ENCODE measurements at regions not wholly inside any gene's neighbourhood (a gene's known extent, or its start where the extent isn't known, plus 50 kb on each side); places are given as distances from the start of the nearest gene placed in this dataset.

DNA sequence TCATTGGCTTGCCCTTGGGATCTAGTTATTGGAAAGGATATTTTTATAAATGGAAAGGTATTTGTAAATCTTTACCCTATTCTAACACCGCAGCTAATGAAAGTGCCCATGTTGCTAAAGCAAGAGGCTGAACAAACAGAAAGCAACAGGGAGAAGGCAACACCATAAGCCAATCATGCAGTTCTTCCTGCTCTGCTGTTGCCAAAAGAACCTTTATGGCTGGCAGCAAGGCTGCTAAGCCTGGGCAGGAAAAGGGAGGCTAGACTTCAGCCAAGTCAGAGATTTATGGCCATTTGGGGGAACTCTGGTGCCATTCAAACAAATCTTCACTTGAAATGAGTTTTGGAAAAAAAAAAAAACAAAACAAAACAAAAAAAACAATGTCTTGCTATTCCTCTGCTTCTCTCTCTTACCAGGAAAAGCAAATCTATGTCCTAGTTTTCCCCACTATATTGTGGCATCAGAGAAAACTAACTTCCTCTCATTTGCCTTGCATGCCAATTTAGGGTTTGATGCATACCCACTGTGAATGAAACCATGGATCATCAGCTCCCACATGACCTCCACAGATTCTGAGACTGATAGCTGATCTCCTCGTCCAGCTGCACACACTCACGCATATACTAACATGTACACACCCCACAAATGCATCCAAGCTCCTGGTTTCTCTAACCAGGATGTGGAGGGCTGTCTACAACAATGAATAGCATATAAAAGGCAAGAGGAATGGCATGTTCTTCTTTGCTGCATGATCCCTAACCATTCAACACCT, 179.3 kb downstream of the C1D start (continued):
- TF ChIP-seq, protein P1, sequence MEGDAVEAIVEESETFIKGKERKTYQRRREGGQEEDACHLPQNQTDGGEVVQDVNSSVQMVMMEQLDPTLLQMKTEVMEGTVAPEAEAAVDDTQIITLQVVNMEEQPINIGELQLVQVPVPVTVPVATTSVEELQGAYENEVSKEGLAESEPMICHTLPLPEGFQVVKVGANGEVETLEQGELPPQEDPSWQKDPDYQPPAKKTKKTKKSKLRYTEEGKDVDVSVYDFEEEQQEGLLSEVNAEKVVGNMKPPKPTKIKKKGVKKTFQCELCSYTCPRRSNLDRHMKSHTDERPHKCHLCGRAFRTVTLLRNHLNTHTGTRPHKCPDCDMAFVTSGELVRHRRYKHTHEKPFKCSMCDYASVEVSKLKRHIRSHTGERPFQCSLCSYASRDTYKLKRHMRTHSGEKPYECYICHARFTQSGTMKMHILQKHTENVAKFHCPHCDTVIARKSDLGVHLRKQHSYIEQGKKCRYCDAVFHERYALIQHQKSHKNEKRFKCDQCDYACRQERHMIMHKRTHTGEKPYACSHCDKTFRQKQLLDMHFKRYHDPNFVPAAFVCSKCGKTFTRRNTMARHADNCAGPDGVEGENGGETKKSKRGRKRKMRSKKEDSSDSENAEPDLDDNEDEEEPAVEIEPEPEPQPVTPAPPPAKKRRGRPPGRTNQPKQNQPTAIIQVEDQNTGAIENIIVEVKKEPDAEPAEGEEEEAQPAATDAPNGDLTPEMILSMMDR (conservative IDR thresholded peaks at IDR 0.05; ENCODE audit: low read depth in 2 of 2), result no peak
- TF ChIP-seq EZH2phosphoT487 (IDR thresholded peaks at IDR 0.05; ENCODE audit: unreplicated experiment) (no peak), STAT1 (IDR thresholded peaks at IDR 0.05; ENCODE audit: unreplicated experiment) (no peak), ZNF331 (CRISPR knock-in tag; IDR thresholded peaks at IDR 0.05; ENCODE audit: low read depth) (no peak), NANOG (IDR thresholded peaks at IDR 0.05; ENCODE audit: borderline replicate concordance) (no peak), ZNF114 (CRISPR knock-in tag; IDR thresholded peaks at IDR 0.05) (no peak), JUNB (IDR thresholded peaks at IDR 0.05; ENCODE audit: unreplicated experiment) (no peak)
- TF ChIP-seq, protein P2, sequence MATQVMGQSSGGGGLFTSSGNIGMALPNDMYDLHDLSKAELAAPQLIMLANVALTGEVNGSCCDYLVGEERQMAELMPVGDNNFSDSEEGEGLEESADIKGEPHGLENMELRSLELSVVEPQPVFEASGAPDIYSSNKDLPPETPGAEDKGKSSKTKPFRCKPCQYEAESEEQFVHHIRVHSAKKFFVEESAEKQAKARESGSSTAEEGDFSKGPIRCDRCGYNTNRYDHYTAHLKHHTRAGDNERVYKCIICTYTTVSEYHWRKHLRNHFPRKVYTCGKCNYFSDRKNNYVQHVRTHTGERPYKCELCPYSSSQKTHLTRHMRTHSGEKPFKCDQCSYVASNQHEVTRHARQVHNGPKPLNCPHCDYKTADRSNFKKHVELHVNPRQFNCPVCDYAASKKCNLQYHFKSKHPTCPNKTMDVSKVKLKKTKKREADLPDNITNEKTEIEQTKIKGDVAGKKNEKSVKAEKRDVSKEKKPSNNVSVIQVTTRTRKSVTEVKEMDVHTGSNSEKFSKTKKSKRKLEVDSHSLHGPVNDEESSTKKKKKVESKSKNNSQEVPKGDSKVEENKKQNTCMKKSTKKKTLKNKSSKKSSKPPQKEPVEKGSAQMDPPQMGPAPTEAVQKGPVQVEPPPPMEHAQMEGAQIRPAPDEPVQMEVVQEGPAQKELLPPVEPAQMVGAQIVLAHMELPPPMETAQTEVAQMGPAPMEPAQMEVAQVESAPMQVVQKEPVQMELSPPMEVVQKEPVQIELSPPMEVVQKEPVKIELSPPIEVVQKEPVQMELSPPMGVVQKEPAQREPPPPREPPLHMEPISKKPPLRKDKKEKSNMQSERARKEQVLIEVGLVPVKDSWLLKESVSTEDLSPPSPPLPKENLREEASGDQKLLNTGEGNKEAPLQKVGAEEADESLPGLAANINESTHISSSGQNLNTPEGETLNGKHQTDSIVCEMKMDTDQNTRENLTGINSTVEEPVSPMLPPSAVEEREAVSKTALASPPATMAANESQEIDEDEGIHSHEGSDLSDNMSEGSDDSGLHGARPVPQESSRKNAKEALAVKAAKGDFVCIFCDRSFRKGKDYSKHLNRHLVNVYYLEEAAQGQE (IDR thresholded peaks at IDR 0.05; ENCODE audit: unreplicated experiment), result no peak

DNA sequence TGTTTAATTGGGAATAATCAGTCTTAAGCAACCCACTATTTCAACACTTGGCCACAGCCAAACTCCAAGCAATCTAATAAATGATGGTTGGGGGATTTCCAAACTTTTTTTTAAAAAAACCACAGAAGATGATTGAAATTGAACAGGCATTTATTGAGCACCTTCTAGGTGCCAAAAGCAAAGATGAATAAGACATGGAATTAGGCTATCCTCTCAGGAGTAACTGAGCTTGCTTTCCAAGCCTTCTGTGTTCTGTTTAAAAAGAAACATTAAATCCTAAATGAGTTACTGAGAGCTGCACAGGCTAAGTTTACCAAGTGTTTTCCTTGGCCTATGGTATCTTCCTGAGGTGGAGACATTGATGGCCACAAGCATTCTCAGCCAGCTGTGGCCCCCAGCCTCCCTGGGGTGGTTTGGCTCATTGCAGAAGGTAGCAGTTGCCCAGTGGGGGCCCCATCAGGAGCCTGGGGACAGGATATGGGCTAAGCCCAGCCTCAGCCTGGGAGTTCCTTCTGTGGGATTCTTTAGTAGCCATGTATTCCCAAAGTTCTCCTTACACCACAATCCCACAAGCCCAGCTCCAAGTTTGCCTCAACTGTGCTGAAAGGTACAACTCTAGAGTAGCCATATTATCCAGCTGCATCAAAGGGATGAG, 174.3 kb downstream of the C1D start:
- Histone ChIP-seq H4K20me1 (replicated peaks; ENCODE audit: insufficient read depth) (no peaks in the 10 kb centered on the region), H2AFZ (no peak overlapping the region), H3K4me1 (ENCODE audit: insufficient read depth) (no peaks in the 10 kb centered on the region; the same call in 1 of the 2 replicates), H3K36me3 (ENCODE audit: insufficient read depth) (no peaks in the 10 kb centered on the region), H3K9me2 (ENCODE audit: insufficient read depth) (0 out of 2 replicates have a peak, but pooled peaks cover 2% of the 10 kb centered on the region), H3K27ac (ENCODE audit: low read depth) (no peak overlapping the region), H3F3A (replicated peaks; ENCODE audit: low read depth) (no peaks in the 10 kb centered on the region), H3K4me2 (no peak overlapping the region), H3K79me2 (replicated peaks; ENCODE audit: insufficient read depth) (no peaks in the 10 kb centered on the region), H3K4me3 (no peak overlapping the region), H3K27me3 (ENCODE audit: insufficient read depth) (no peaks in the 10 kb centered on the region)
- H3K4me3 Mint-ChIP-seq, result no peak overlapping the region
- peaks cover 5% of the 10 kb centered on the region for H3K27me3 Mint-ChIP-seq (ENCODE audit: insufficient read depth, low read depth, poor library complexity)
- DNase-seq (ENCODE audit: low spot score) (no peak), ATAC-seq (no peak)
- H3K9me3 Mint-ChIP-seq, result no peaks in the 10 kb centered on the region
- peaks cover 11% of the 10 kb centered on the region for H3K4me1 Mint-ChIP-seq
- H3K36me3 Mint-ChIP-seq (ENCODE audit: low read depth), result no peaks in the 10 kb centered on the region
- H3K27ac Mint-ChIP-seq, result no peak overlapping the region
- no peak for TF ChIP-seq CREB1 (CRISPR knock-in tag; IDR thresholded peaks at IDR 0.05; ENCODE audit: low read depth)
- TF ChIP-seq, protein P2 (IDR thresholded peaks at IDR 0.05; ENCODE audit: unreplicated experiment), result no peak
- TF ChIP-seq EZH2 (IDR thresholded peaks at IDR 0.05; ENCODE audit: low read depth, unreplicated experiment), result no peak
- TF ChIP-seq JUNB (IDR thresholded peaks at IDR 0.05; ENCODE audit: unreplicated experiment), result no peak
- TF ChIP-seq, protein P1 (conservative IDR thresholded peaks at IDR 0.05; ENCODE audit: low read depth in 2 of 2), result no peak
- TF ChIP-seq, protein P3, sequence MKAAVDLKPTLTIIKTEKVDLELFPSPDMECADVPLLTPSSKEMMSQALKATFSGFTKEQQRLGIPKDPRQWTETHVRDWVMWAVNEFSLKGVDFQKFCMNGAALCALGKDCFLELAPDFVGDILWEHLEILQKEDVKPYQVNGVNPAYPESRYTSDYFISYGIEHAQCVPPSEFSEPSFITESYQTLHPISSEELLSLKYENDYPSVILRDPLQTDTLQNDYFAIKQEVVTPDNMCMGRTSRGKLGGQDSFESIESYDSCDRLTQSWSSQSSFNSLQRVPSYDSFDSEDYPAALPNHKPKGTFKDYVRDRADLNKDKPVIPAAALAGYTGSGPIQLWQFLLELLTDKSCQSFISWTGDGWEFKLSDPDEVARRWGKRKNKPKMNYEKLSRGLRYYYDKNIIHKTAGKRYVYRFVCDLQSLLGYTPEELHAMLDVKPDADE (IDR thresholded peaks at IDR 0.05), result no peak
